HCT116 (cell line): ENCODE measurements at regions not wholly inside any gene's neighbourhood (a gene's known extent, or its start where the extent isn't known, plus 50 kb on each side); places are given as distances from the start of the nearest gene placed in this dataset.

ENCODE experiments used
- ATAC-seq: fragments of 200-7000 bp; cut with Tn5 transposase; 2 replicates; pipeline ENCODE4 v1.9.1; 2020; ENCODE audit warnings: mild to moderate bottlenecking, moderate library complexity
- BruUV-seq: library from RNA; stranded (reverse); fragments of 400-500 nt; replicated peaks from 2 replicates; lab custom pipeline; 2021; lab: Mats Ljungman, UMichigan
- CTCF ChIA-PET: fragments of 300-600 bp; sonication (Branson Sonifier 250); formaldehyde crosslinking; loops from one replicate; lab custom pipeline; 2021; ENCODE audit warnings: antibody characterized with exemption; lab: Charles Lee
- POLR2A ChIA-PET: fragments of 300-600, 350-600 bp; sonication (Branson Sonifier 250); formaldehyde crosslinking; loops from one replicate; lab custom pipeline; 2021; ENCODE audit warnings: antibody characterized with exemption; lab: Charles Lee
- RAD21 ChIA-PET, 2 experiments: fragments of 300-600 bp; sonication (Branson Sonifier 250); formaldehyde crosslinking; loops; one replicate each; lab custom pipeline; 2023; ENCODE audit warnings: low total read pairs in 2 of 2; ENCODE audit not compliant: uncharacterized antibody in 2 of 2, unreplicated experiment in 2 of 2, low non-redundant PET in 1 of 2; lab: Charles Lee
- DNase-seq: peaks from one replicate; pipeline ENCODE4 v3.0.0-alpha.2; 2010; ENCODE audit warnings: low read depth, low spot score
- H2AFZ ChIP-seq: fragments of 200-600 bp; shearing (Covaris generic), sonication (generic); 2 replicates; pipeline ENCODE4 v1.6.1; 2017; ENCODE audit warnings: low read depth, mixed run types, mixed read lengths, antibody characterized with exemption, low read length; ENCODE audit not compliant: poor library complexity, severe bottlenecking
- H3K27ac ChIP-seq: 2 replicates; pipeline ENCODE4 v1.5.1; 2012; ENCODE audit warnings: low read depth, low read length
- H3K27me3 ChIP-seq: fragments of 200-600 bp; sonication (generic); 2 replicates; pipeline ENCODE4 v1.6.1; 2016; ENCODE audit warnings: mixed run types, low read length, mixed read lengths; ENCODE audit not compliant: insufficient read depth
- H3K36me3 ChIP-seq, 2 experiments: fragments of 200-500 bp in 1 of 2; fragments of 200-600 bp in 1 of 2; sonication (Bioruptor generic) in 1 of 2; sonication (generic) in 1 of 2; 2 replicates each; pipeline versions ENCODE4 v1.5.1 to v1.6.1; 2014 to 2016; ENCODE audit warnings: low read length in 2 of 2, inconsistent platforms in 1 of 2, mixed read lengths in 1 of 2, mixed run types in 1 of 2; ENCODE audit not compliant: insufficient read depth in 2 of 2, control insufficient read depth in 1 of 2
- H3K4me1 ChIP-seq, 2 experiments: fragments of 200-600 bp in 1 of 2; sonication (generic) in 1 of 2; 2 replicates each; pipeline versions ENCODE4 v1.5.1 to v1.6.1; 2012 to 2017; ENCODE audit warnings: low read length in 2 of 2, inconsistent platforms in 1 of 2, mild to moderate bottlenecking in 1 of 2, mixed read lengths in 1 of 2, mixed run types in 1 of 2, moderate library complexity in 1 of 2; ENCODE audit not compliant: insufficient read depth in 2 of 2, control insufficient read depth in 1 of 2
- H3K4me2 ChIP-seq: fragments of 200-600 bp; sonication (generic); 2 replicates; pipeline ENCODE4 v1.6.1; 2017; ENCODE audit warnings: mixed run types, low read length, mixed read lengths
- H3K4me3 ChIP-seq, 2 experiments: fragments of 200-600 bp in 1 of 2; sonication (generic) in 1 of 2; replicated peaks in 1 of 2; 2 replicates each; pipeline ENCODE4 v1.5.1; 2011 to 2016; ENCODE audit warnings: low read length in 2 of 2, control low read depth in 1 of 2, low read depth in 1 of 2, mild to moderate bottlenecking in 1 of 2, mixed read lengths in 1 of 2, mixed run types in 1 of 2
- H3K79me2 ChIP-seq: fragments of 200-600 bp; sonication (generic); 2 replicates; pipeline ENCODE4 v1.6.1; 2017; ENCODE audit warnings: mild to moderate bottlenecking, mixed run types, low read length, moderate library complexity, mixed read lengths; ENCODE audit not compliant: insufficient read depth
- H3K9ac ChIP-seq: fragments of 200-600 bp; sonication (generic); 2 replicates; pipeline ENCODE4 v1.6.1; 2016; ENCODE audit warnings: low read length, mixed read lengths
- H3K9me2 ChIP-seq: fragments of 200-600 bp; sonication (generic), shearing (Covaris generic); 2 replicates; pipeline ENCODE4 v1.6.1; 2017; ENCODE audit warnings: mixed run types, mild to moderate bottlenecking, moderate library complexity; ENCODE audit not compliant: insufficient read depth
- H3K9me3 ChIP-seq, 2 experiments: fragments of 200-500 bp in 1 of 2; fragments of 200-600 bp in 1 of 2; sonication (Bioruptor generic) in 1 of 2; sonication (generic) in 1 of 2; 2 replicates each; pipeline ENCODE4 v1.6.1; 2014 to 2017; ENCODE audit warnings: low read length in 2 of 2, mixed read lengths in 2 of 2, inconsistent platforms in 1 of 2, low read depth in 1 of 2, mild to moderate bottlenecking in 1 of 2, mixed run types in 1 of 2, moderate library complexity in 1 of 2; ENCODE audit not compliant: control insufficient read depth in 1 of 2, insufficient read depth in 1 of 2
- H4K20me1 ChIP-seq: fragments of 200-600 bp; sonication (generic), shearing (Covaris generic); 2 replicates; pipeline ENCODE4 v1.6.1; 2017; ENCODE audit warnings: mixed run types, mild to moderate bottlenecking, moderate library complexity; ENCODE audit not compliant: insufficient read depth
- CEBPB ChIP-seq: IDR thresholded peaks from 2 replicates; pipeline ENCODE4 v1.6.1; 2012; ENCODE audit warnings: low read depth
- CTCF ChIP-seq, 3 experiments: fragments of 200-600 bp in 1 of 3; sonication (generic) in 1 of 3; IDR thresholded peaks in 2 of 3; conservative IDR thresholded peaks in 1 of 3; 2 replicates each; pipeline ENCODE4 v1.5.1; 2012 to 2017; ENCODE audit warnings: low read depth in 2 of 3, low read length in 2 of 3, antibody characterized with exemption in 1 of 3, borderline replicate concordance in 1 of 3, control low read depth in 1 of 3, mild to moderate bottlenecking in 1 of 3, mixed read lengths in 1 of 3, mixed run types in 1 of 3, moderate library complexity in 1 of 3; ENCODE audit not compliant: insufficient read depth in 1 of 3
- EGR1 ChIP-seq: IDR thresholded peaks from 2 replicates; pipeline ENCODE4 v1.6.1; 2012; ENCODE audit warnings: low read depth
- EZH2 ChIP-seq: fragments of 200-600 bp; sonication (generic); IDR thresholded peaks from 2 replicates; pipeline ENCODE4 v1.6.1; 2017; ENCODE audit warnings: antibody characterized with exemption, mixed run types
- FOSL1 ChIP-seq: IDR thresholded peaks from 2 replicates; pipeline ENCODE4 v1.6.1; 2012; ENCODE audit warnings: low read depth
- JUND ChIP-seq: IDR thresholded peaks from 2 replicates; pipeline ENCODE4 v1.6.1; 2012
- POLR2A ChIP-seq: IDR thresholded peaks from 2 replicates; pipeline ENCODE4 v1.7.0; 2011; ENCODE audit warnings: borderline replicate concordance; ENCODE audit not compliant: insufficient read depth, insufficient read length; ENCODE audit errors: extremely low read depth
- RAD21 ChIP-seq: IDR thresholded peaks from 2 replicates; pipeline ENCODE4 v1.6.1; 2012; ENCODE audit warnings: low read depth, mild to moderate bottlenecking
- SP1 ChIP-seq: IDR thresholded peaks from 2 replicates; pipeline ENCODE4 v1.6.1; 2012; ENCODE audit warnings: low read depth
- TCF7L2 ChIP-seq: IDR thresholded peaks from 2 replicates; pipeline ENCODE4 v1.7.0; 2011; ENCODE audit warnings: borderline replicate concordance, inconsistent platforms; ENCODE audit not compliant: insufficient read depth, insufficient read length; ENCODE audit errors: extremely low read depth
- YY1 ChIP-seq: IDR thresholded peaks from 2 replicates; pipeline ENCODE4 v1.6.1; 2011; ENCODE audit warnings: low read length, low read depth, moderate library complexity, mild to moderate bottlenecking; ENCODE audit not compliant: insufficient replicate concordance; ENCODE audit errors: extremely low read depth
- intact Hi-C: fragments of 100-400 bp; cut with micrococcal nuclease; formaldehyde crosslinking; loops from 2 replicates; pipeline ENCODE4 v1.10.0; 2022
- TF ChIP-seq, protein P1 (sequence below): IDR thresholded peaks from 2 replicates; pipeline ENCODE4 v1.6.1; 2011; ENCODE audit warnings: mild to moderate bottlenecking, low read length, moderate library complexity; ENCODE audit not compliant: insufficient replicate concordance; ENCODE audit errors: extremely low read depth

DNA sequence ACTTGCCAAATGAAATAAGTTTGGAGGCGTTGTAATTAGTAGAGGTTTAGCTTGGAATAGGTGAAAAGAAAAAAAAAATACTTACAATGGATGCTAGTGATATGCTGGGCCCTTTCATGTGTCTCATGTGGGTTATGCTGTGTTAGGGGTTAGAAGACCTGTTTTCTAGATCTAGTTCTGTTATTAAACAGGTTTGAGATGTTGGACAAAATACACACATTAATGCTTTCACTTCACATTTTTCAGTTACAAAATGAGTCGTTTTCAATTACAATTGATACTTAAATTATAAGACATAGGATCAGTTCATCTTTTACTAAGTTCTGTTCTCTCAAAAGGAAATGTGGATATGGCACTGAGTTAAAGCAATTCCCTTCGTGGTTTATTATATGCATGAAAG lies 509.8 kb downstream of the EPM2A start:
- no peak overlapping the region for H3K27ac ChIP-seq
- no peak overlapping the region for H3K4me2 ChIP-seq
- POLR2A ChIA-PET: no interaction called here
- H3K9ac ChIP-seq: no peak overlapping the region
- no peaks in the 10 kb centered on the region for H3K79me2 ChIP-seq
- intact Hi-C loops: no loop called here
- no peaks in the 10 kb centered on the region for H3K36me3 ChIP-seq
- RAD21 ChIA-PET: no interaction called here
- no peaks in the 10 kb centered on the region for H4K20me1 ChIP-seq
- H3K4me3 ChIP-seq: no peak overlapping the region
- CTCF ChIA-PET: no interaction called here
- ATAC-seq (no peak), DNase-seq (no peak)
- H3K9me2 ChIP-seq: no peaks in the 10 kb centered on the region
- TF ChIP-seq CTCF (IDR thresholded peaks at IDR 0.05 in 2 of 3, conservative IDR thresholded peaks at IDR 0.05 in 1 of 3; ENCODE audit: borderline replicate concordance in 1 of 3, insufficient read depth in 1 of 3, low read depth in 2 of 3, low read length in 2 of 3): no peak
- no peak for TF ChIP-seq JUND
- TF ChIP-seq CEBPB: no peak
- no peak for TF ChIP-seq EZH2
- TF ChIP-seq, protein P1, sequence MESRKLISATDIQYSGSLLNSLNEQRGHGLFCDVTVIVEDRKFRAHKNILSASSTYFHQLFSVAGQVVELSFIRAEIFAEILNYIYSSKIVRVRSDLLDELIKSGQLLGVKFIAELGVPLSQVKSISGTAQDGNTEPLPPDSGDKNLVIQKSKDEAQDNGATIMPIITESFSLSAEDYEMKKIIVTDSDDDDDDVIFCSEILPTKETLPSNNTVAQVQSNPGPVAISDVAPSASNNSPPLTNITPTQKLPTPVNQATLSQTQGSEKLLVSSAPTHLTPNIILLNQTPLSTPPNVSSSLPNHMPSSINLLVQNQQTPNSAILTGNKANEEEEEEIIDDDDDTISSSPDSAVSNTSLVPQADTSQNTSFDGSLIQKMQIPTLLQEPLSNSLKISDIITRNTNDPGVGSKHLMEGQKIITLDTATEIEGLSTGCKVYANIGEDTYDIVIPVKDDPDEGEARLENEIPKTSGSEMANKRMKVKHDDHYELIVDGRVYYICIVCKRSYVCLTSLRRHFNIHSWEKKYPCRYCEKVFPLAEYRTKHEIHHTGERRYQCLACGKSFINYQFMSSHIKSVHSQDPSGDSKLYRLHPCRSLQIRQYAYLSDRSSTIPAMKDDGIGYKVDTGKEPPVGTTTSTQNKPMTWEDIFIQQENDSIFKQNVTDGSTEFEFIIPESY: no peak
- no peak for TF ChIP-seq YY1
- no peak for TF ChIP-seq RAD21
- TF ChIP-seq SP1: no peak
- no peak for TF ChIP-seq FOSL1
- no peak for TF ChIP-seq TCF7L2
- TF ChIP-seq POLR2A: no peak
- no peak for TF ChIP-seq EGR1
- no peaks in the 10 kb centered on the region for H3K9me3 ChIP-seq
- H2AFZ ChIP-seq: no peak overlapping the region
- no peaks in the 10 kb centered on the region for H3K27me3 ChIP-seq
- H3K4me1 ChIP-seq: no peaks in the 10 kb centered on the region
- no TSS peak for BruUV-seq
